SK-N-MC (cell line): ENCODE measurements at regions not wholly inside any gene's neighbourhood (a gene's known extent, or its start where the extent isn't known, plus 50 kb on each side); places are given as distances from the start of the nearest gene placed in this dataset.

ENCODE experiments used
- EZH2 ChIP-seq: fragments of 200-600 bp; sonication (generic); IDR thresholded peaks from one replicate; pipeline ENCODE4 v1.6.1; 2017; ENCODE audit warnings: antibody characterized with exemption
- POLR2AphosphoS5 ChIP-seq: IDR thresholded peaks from 2 replicates; pipeline ENCODE4 v1.6.1; 2012; ENCODE audit warnings: mild to moderate bottlenecking, low read depth, low read length, borderline replicate concordance

GRCh38 chr3:541062-541801, 344.7 kb downstream of the CHL1 start:
- TF ChIP-seq EZH2 (no peak), POLR2AphosphoS5 (no peak)
